ENCODE measurements at regions not wholly inside any gene's neighbourhood (a gene's known extent, or its start where the extent isn't known, plus 50 kb on each side); places are given as distances from the start of the nearest gene placed in this dataset.

GRCh38 chr18:78722386-78722785 is 257.2 kb upstream of the SALL3 start:
- TF ChIP-seq, protein P1, sequence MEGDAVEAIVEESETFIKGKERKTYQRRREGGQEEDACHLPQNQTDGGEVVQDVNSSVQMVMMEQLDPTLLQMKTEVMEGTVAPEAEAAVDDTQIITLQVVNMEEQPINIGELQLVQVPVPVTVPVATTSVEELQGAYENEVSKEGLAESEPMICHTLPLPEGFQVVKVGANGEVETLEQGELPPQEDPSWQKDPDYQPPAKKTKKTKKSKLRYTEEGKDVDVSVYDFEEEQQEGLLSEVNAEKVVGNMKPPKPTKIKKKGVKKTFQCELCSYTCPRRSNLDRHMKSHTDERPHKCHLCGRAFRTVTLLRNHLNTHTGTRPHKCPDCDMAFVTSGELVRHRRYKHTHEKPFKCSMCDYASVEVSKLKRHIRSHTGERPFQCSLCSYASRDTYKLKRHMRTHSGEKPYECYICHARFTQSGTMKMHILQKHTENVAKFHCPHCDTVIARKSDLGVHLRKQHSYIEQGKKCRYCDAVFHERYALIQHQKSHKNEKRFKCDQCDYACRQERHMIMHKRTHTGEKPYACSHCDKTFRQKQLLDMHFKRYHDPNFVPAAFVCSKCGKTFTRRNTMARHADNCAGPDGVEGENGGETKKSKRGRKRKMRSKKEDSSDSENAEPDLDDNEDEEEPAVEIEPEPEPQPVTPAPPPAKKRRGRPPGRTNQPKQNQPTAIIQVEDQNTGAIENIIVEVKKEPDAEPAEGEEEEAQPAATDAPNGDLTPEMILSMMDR (IDR thresholded peaks at IDR 0.05): no peak
- no peak for TF ChIP-seq POLR2A (IDR thresholded peaks at IDR 0.05)
